ENCODE measurements at regions not wholly inside any gene's neighbourhood (a gene's known extent, or its start where the extent isn't known, plus 50 kb on each side); places are given as distances from the start of the nearest gene placed in this dataset.

DNA sequence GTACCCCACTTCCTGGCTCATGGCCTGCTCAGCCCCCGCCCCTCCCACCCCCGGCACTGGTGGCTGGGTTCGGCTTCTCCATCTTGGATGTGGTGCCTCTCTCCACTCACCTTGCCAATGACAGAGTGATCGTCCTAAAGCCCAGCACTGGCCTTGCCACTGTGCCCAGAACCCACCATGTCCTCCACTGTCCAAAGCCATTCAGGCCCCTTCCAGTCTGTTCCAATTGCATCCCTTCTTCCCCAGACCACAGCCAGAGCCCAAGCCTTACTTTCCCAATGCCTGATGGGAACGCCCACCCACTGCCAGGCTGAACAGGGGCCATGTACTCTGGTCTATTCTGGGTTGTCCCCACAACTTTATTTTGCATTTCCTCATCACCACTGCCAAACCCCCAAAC, 625.8 kb upstream of the B3GAT1 start:
- TF ChIP-seq, protein P1, sequence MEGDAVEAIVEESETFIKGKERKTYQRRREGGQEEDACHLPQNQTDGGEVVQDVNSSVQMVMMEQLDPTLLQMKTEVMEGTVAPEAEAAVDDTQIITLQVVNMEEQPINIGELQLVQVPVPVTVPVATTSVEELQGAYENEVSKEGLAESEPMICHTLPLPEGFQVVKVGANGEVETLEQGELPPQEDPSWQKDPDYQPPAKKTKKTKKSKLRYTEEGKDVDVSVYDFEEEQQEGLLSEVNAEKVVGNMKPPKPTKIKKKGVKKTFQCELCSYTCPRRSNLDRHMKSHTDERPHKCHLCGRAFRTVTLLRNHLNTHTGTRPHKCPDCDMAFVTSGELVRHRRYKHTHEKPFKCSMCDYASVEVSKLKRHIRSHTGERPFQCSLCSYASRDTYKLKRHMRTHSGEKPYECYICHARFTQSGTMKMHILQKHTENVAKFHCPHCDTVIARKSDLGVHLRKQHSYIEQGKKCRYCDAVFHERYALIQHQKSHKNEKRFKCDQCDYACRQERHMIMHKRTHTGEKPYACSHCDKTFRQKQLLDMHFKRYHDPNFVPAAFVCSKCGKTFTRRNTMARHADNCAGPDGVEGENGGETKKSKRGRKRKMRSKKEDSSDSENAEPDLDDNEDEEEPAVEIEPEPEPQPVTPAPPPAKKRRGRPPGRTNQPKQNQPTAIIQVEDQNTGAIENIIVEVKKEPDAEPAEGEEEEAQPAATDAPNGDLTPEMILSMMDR (IDR thresholded peaks at IDR 0.05; ENCODE audit: control extremely low read depth in 1 of 3, insufficient read depth in 1 of 3, low read depth in 1 of 3, low read length in 3 of 3), result no peak
- no peak for TF ChIP-seq EZH2 (IDR thresholded peaks at IDR 0.05; ENCODE audit: low read depth, low read length, severe bottlenecking)
- no peak for TF ChIP-seq POLR2AphosphoS5 (IDR thresholded peaks at IDR 0.05; ENCODE audit: low read depth, low read length)
- TF ChIP-seq, protein P2, sequence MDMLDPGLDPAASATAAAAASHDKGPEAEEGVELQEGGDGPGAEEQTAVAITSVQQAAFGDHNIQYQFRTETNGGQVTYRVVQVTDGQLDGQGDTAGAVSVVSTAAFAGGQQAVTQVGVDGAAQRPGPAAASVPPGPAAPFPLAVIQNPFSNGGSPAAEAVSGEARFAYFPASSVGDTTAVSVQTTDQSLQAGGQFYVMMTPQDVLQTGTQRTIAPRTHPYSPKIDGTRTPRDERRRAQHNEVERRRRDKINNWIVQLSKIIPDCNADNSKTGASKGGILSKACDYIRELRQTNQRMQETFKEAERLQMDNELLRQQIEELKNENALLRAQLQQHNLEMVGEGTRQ (IDR thresholded peaks at IDR 0.05; ENCODE audit: low read length), result no peak
- TF ChIP-seq SIN3A (conservative IDR thresholded peaks at IDR 0.05 in 1 of 2, IDR thresholded peaks at IDR 0.05 in 1 of 2; ENCODE audit: low read depth in 1 of 2, low read length in 2 of 2), result no peak
